ENCODE measurements at regions not wholly inside any gene's neighbourhood (a gene's known extent, or its start where the extent isn't known, plus 50 kb on each side); places are given as distances from the start of the nearest gene placed in this dataset.

- DNase-seq (ENCODE audit: low spot score), result no peak
Observed at GRCh38 chr7:20021066-20021465, 196.1 kb downstream of the MACC1 start.

- DNase-seq (ENCODE audit: low spot score), result no peak
Observed at GRCh38 chr7:20019757-20020432, 197.3 kb downstream of the MACC1 start.

- DNase-seq (ENCODE audit: low spot score), result no peak
Observed at GRCh38 chr7:20016669-20017068, 200.5 kb downstream of the MACC1 start.

DNA sequence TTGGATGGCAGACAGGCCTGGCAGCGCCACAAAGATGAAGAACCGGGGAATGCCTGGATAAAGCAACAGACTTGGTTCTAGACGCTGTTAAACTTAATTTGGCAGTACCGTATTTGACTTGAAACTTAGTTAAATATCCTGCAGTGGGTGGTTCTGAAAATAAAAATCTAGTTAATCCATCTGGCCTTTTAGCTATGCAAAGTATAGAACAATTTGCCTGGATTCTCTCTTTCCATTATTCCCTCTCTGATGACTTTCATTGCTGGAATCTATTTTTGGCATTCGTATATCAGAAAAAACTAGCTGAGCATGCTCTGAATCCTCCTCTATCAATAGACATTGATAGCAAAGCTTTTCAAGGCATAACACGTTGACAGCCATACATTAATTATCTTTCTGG lies 203.6 kb downstream of the MACC1 start:
- peak; percentile 7 for DNase-seq (ENCODE audit: low spot score)

- DNase-seq (ENCODE audit: low spot score), result no peak
Observed at GRCh38 chr7:20012100-20012499, 205.1 kb downstream of the MACC1 start.

- no peak for DNase-seq (ENCODE audit: low spot score)
Observed at GRCh38 chr7:20010877-20011276, 206.3 kb downstream of the MACC1 start.

DNA sequence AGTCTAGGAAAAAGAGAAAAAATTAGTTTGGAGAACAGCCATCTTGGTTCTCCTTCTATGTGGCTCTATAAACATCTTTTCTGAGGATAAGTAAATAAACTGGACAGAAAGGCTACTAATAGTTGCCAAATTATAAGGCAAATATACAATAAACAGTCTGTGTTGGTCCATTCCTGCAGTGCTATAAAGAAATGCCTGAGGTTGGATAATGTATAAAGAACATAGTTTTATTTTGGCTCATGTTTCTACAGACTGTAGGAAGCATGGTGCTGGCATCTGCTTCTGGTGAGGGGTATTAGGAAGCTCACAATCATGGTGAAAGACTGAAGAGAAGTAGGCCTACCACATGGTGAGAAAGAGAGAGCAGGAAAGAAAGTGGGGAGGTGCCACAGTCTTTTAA lies 209.7 kb downstream of the MACC1 start:
- no peak for DNase-seq (ENCODE audit: low spot score)

GRCh38 chr7:20005081-20005480 lies 212.1 kb downstream of the MACC1 start:
- DNase-seq (ENCODE audit: low spot score), result no peak

GRCh38 chr7:19999681-20000080 lies 217.5 kb downstream of the MACC1 start:
- DNase-seq (ENCODE audit: low spot score), result no peak

GRCh38 chr7:19991936-19992335 lies 218.5 kb upstream of the TMEM196 start:
- DNase-seq (ENCODE audit: low spot score), result no peak

GRCh38 chr7:19989906-19990305 lies 216.5 kb upstream of the TMEM196 start:
- no peak for DNase-seq (ENCODE audit: low spot score)

GRCh38 chr7:19988860-19989259 lies 215.4 kb upstream of the TMEM196 start:
- no peak for DNase-seq (ENCODE audit: low spot score)

- no peak for DNase-seq (ENCODE audit: low spot score)
Observed at GRCh38 chr7:19984231-19984632, 210.8 kb upstream of the TMEM196 start.

GRCh38 chr7:19982841-19983835 lies 209.7 kb upstream of the TMEM196 start:
- DNase-seq (ENCODE audit: low spot score), result peak; percentile 13

DNA sequence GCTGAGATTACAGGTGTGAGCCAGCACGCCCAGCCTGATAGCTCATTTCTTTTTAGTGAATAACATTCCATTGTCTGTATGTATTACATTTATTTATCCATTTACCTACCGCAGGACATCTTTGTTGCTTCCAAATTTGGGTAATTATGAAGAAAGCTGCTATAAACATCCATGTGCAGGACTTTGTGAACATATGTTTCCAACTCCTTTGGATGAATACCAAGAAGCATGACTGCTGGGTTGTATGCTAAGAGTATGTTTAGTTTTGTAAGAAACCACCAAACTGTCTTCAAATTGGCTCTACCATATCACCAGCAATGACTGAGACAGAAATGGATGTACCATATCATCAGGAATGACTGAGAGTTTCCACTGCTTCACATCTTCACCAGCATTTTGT lies 200.2 kb upstream of the TMEM196 start:
- no peak for DNase-seq (ENCODE audit: low spot score)

DNA sequence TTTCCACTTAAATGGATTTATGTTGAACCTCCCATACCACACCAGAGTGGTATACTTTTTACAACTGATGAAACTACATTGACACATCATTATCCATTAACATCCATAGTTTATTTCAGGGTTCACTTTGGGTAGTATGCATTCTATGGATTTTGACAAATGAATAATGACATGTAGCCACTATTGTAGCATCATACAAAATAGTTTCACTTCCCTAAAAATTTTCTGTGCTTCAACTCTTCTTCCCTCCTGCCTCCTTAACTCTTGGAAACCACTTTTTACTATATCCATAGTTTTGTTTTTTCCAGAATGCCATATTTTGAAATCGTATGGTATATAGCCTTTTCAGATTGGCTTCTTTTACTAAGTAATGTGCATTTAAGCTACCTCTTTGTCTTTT lies 199.5 kb upstream of the TMEM196 start:
- no peak for DNase-seq (ENCODE audit: low spot score)

DNA sequence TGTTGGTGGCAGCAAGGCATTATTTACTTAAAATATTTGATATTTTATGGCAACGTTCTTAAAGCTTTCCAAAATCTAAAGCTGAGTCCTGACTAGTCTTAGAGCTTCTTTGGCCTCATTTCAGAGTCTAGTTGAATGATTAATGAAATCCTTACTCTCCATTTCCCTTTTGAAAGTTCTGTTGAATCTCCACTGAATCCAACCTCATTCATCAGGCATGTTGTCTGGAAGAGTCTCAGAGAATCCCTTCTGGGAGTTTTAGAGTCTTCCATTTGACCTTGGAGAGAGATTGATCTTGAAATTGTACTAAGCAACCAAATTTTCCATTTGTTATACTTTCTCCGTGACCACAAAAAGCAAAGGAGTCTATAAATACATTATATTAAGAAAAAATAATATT lies 198.5 kb upstream of the TMEM196 start:
- DNase-seq (ENCODE audit: low spot score), result no peak

DNA sequence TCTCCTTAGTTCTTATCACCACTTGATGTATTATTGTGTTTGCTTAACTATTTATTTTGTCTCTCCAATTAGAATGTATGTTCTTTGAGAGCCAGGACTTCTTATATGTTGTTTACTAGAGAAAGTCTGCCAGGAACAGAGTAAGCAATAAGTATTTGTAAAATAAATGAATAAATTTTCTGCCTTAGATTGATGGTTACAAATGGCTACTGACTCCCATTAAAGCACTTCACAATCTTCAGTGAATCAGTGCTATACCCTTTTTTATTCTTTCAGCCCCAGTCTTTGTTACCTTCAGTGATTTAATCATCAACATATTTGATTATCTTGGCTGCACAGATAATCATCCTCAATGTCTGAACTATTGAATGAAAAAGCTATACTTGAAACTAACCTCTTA lies 197.1 kb upstream of the TMEM196 start:
- DNase-seq (ENCODE audit: low spot score), result no peak

DNA sequence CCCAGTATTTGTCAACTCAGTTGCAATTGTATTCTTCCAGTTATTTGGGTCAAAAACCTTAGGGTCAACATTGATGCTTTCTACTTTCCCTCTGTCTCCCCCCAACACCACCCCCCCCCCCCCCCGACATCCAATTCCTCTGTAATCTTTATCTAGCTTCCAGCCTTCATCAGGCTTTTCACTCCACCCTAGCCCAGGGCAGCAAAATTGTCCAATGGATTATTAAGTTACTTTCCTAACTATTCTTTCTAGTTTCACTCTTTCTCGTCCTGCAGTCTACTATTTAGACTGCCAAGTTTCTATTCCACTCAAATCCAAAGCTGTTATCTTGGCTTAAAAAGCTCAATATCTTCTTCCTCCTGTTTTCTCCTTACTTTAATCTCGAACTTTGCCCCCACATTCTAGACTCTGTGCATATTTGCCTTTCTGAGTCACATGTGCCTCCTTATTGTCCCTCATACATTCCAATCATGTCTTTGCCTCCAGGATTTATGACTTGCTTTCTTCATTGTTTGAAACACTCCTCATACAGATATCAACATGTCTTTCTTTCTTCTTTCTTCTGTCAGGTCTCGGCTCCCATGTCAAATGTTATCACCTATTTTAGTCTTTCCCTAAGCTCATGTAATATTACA lies 196.6 kb upstream of the TMEM196 start:
- no peak for DNase-seq (ENCODE audit: low spot score)

- DNase-seq (ENCODE audit: low spot score), result peak; percentile 69
Observed at GRCh38 chr7:19964246-19964645, 190.8 kb upstream of the TMEM196 start.

GRCh38 chr7:19963695-19964094 lies 190.3 kb upstream of the TMEM196 start:
- DNase-seq (ENCODE audit: low spot score), result no peak

- DNase-seq (ENCODE audit: low spot score), result no peak
Observed at GRCh38 chr7:19958309-19958896, 185.0 kb upstream of the TMEM196 start.

All from Ammon's horn (tissue), 1 donor.